ENCODE measurements at regions not wholly inside any gene's neighbourhood (a gene's known extent, or its start where the extent isn't known, plus 50 kb on each side); places are given as distances from the start of the nearest gene placed in this dataset.

DNA sequence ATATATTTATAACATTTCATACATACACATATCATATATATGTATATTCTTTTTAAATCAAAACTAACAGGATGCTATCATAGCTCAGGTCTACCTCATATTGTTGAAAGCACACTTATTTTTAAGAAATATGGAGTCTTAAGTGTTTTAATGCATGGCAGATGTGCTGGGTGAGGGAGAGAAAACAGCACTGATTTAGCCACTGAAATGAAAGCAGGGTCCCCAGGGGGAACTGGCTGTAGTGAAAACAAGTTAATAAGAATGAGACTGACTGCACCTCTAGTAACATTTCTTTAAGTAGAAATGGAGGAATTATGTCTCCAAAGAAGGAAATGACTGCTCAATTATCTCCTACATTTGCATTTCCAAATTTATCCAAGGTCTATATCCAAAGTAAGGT, 857.8 kb downstream of the DCDC2C start:
- H3K4me3 ChIP-seq (ENCODE audit: low read depth, low read length): no peak overlapping the region
- in situ Hi-C loops (cut with HindIII; ENCODE audit: low sequenced_read_pairs): no loop called here
- TF ChIP-seq, protein P1, sequence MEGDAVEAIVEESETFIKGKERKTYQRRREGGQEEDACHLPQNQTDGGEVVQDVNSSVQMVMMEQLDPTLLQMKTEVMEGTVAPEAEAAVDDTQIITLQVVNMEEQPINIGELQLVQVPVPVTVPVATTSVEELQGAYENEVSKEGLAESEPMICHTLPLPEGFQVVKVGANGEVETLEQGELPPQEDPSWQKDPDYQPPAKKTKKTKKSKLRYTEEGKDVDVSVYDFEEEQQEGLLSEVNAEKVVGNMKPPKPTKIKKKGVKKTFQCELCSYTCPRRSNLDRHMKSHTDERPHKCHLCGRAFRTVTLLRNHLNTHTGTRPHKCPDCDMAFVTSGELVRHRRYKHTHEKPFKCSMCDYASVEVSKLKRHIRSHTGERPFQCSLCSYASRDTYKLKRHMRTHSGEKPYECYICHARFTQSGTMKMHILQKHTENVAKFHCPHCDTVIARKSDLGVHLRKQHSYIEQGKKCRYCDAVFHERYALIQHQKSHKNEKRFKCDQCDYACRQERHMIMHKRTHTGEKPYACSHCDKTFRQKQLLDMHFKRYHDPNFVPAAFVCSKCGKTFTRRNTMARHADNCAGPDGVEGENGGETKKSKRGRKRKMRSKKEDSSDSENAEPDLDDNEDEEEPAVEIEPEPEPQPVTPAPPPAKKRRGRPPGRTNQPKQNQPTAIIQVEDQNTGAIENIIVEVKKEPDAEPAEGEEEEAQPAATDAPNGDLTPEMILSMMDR (IDR thresholded peaks at IDR 0.05; ENCODE audit: low read depth, low read length): no peak
- DNase-seq (ENCODE audit: low read depth, low spot score): no peak

DNA sequence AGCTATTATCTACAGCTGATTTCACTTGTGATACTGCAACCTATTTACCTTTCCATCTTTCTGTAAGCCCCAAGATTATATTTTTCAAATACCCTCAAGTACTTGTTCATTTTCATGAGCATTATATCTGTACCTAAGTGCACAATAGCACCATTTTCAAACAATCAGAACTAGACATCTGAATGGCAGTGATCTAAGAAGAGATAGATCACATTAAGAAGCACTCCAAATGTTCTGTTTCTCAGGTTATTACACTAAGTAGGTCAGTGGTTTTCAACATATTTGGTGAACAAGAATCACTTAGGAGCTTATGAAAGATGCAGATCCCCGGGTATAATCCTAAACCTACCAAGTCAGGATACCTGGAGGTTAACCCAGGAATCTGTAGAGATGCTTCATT, 872.7 kb downstream of the DCDC2C start:
- no peak for DNase-seq (ENCODE audit: low read depth, low spot score)
- no peak overlapping the region for H3K4me3 ChIP-seq (ENCODE audit: low read depth, low read length)
- TF ChIP-seq, protein P1 (IDR thresholded peaks at IDR 0.05; ENCODE audit: low read depth, low read length): no peak
- in situ Hi-C loops (cut with HindIII; ENCODE audit: low sequenced_read_pairs): no loop called here

DNA sequence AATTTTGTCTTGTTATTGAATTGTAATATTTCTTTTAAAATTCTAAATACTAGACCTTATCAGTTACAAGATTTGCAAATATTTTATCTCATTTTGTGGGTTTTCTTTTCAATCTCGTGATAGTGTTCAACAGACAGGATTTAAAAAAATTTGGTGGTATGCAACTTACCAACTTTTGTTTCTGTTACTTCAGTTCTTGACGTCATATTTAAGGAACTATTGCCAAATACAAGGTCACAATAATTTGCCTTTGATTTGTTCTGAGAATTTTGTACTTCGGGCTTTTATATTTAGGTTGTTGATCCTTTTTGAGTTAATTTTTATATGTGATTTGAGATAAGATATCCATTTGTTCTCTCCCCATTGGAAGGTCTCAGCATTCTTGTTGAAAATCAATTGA, 876.6 kb downstream of the DCDC2C start:
- no peak overlapping the region for H3K4me3 ChIP-seq (ENCODE audit: low read depth, low read length)
- in situ Hi-C loops (cut with HindIII; ENCODE audit: low sequenced_read_pairs): no loop called here
- no peak for DNase-seq (ENCODE audit: low read depth, low spot score)
- TF ChIP-seq, protein P1 (IDR thresholded peaks at IDR 0.05; ENCODE audit: low read depth, low read length): no peak

DNA sequence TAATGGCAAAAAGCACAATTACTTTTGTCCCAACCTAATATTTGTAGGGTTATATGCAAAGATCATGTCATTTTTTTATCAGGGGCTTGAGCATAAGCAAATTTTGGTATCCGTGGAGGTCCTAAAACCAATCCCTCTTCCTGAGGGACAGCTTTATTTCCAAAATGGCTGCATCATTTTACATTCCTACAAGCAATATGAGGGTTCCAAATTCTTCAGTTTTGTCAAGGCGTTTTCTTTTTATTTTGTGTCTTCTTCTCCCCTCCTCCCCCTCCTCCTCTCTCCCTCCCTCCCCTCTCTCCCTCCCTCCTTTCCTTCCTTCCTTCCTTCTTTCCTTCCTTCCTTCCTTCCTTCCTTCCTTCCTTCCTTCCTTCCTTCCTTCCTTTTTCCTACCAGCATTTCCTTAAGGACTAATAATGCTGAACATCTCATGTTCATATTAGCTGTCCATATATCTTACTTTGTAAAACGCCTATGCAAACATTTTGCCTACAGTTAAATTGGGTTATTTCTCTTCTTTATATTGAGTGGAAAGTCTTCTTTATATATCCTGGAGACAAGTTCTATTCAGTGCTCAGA, 881.8 kb downstream of the DCDC2C start:
- DNase-seq (ENCODE audit: low read depth, low spot score): no peak
- in situ Hi-C loops (cut with HindIII; ENCODE audit: low sequenced_read_pairs): no loop called here
- TF ChIP-seq, protein P1 (IDR thresholded peaks at IDR 0.05; ENCODE audit: low read depth, low read length): no peak
- H3K4me3 ChIP-seq (ENCODE audit: low read depth, low read length): no peak overlapping the region

DNA sequence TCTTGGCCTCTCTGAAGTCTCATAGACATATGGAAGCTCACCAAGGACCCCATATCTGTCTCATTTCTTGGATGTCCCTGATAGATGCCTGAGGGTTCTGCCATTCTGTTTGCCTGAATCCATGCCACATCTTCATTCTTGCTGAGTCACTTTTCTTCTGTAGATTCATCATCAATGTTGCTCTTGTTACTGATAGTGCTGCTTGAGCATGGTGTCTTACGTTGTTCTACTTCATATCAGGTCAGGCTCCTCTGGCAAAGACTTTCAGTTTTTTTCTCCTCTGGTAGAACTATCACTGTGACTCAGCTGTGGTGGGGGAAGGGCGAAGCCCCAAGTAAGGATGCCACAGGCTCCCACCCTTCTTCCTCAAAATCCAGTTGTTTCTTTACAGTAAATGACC, 885.2 kb downstream of the DCDC2C start:
- no peak for DNase-seq (ENCODE audit: low read depth, low spot score)
- in situ Hi-C loops (cut with HindIII; ENCODE audit: low sequenced_read_pairs): no loop called here
- no peak overlapping the region for H3K4me3 ChIP-seq (ENCODE audit: low read depth, low read length)
- TF ChIP-seq, protein P1 (IDR thresholded peaks at IDR 0.05; ENCODE audit: low read depth, low read length): no peak

DNA sequence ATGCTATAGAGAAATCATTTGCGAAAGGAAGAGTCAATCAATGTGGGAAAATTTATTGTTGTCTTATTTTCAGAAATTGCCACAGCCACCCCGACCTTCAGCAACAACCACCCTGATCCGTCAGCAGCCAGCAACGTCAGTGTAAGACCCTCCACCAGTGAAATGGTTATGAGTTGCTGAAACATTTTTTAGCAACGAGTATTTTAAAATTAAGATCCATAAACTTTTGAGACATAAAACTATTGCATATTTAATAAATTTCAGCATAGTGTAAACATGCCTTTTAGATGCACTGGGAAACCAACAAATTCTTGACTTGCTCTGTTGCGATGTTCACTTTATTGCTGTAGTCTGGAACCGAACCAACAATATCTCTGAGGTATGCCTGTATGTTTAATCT, 887.9 kb downstream of the DCDC2C start:
- no peak for DNase-seq (ENCODE audit: low read depth, low spot score)
- no peak overlapping the region for H3K4me3 ChIP-seq (ENCODE audit: low read depth, low read length)
- in situ Hi-C loops (cut with HindIII; ENCODE audit: low sequenced_read_pairs): no loop called here
- TF ChIP-seq, protein P1 (IDR thresholded peaks at IDR 0.05; ENCODE audit: low read depth, low read length): no peak

DNA sequence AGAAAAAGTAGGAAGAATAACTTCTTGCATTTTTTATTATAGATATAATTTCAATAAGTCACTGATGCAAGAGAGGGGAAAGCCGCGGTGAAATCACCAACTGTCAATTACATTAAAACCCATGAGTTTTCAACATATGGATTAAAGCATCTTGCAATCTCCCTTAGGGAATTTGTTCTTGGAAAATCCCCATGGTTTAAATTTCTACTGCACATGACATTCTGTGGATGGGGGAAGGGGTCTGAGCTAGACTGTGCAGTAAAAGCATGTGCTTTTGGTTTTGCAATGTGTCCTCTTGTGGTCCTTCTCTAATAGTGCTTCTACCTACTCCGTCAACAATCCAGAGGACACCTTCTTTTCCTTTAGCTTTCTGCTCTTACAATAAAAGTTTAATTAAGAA, 894.0 kb downstream of the DCDC2C start:
- in situ Hi-C loops (cut with HindIII; ENCODE audit: low sequenced_read_pairs): no loop called here
- no peak for DNase-seq (ENCODE audit: low read depth, low spot score)
- H3K4me3 ChIP-seq (ENCODE audit: low read depth, low read length): no peak overlapping the region
- TF ChIP-seq, protein P1 (IDR thresholded peaks at IDR 0.05; ENCODE audit: low read depth, low read length): no peak
